ENCODE measurements at regions not wholly inside any gene's neighbourhood (a gene's known extent, or its start where the extent isn't known, plus 50 kb on each side); places are given as distances from the start of the nearest gene placed in this dataset.

DNA sequence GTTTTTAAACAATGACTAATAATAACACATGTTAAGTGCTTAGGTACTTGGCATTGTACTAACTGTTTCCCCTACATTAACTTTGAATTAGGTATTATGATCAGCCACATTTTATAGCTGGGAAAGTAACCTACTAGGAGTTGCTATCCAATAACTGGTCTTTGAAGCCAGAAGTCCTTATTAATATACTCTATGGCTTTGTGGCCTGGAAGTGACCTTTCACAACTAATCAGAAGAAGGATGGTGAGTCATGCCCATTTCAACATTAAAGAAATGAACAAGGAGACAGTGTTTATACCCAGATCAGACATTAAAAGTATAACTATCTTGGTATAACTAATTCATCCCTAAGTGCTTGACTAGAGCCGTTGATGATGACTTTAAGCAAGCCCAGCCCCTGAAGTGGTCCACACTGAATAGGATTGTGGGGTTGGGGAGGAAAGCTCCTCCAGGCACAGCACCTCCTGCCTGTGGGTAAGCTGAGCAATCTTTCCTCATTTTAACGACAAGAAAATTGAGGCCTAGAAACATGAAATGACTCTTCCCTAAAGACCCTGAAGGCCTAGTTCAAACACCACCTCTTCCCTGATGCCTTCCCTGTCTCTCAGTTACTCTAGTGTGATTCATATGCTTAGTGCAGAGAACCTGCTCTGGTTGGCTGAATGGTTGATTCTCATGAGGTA is 71.6 kb upstream of the RFX8 start:
- Histone ChIP-seq H3K9me3 (ENCODE audit: insufficient read depth, low read length) (no peaks in the 10 kb centered on the region), H3K4me3 (ENCODE audit: insufficient read depth, low read length, poor library complexity, severe bottlenecking) (no peak overlapping the region), H3K9me2 (replicated peaks; ENCODE audit: insufficient read depth, low read length) (no peaks in the 10 kb centered on the region), H3K79me2 (ENCODE audit: insufficient read depth, low read length) (no peaks in the 10 kb centered on the region), H2AFZ (ENCODE audit: low read depth, low read length, severe bottlenecking) (no peak overlapping the region), H3K9ac (ENCODE audit: low read length) (no peak overlapping the region), H3K27ac (ENCODE audit: low read depth, low read length) (no peak overlapping the region), H3K27me3 (ENCODE audit: low read length) (no peaks in the 10 kb centered on the region), H3K4me2 (ENCODE audit: low read depth, low read length, poor library complexity, severe bottlenecking) (no peak overlapping the region), H4K20me1 (ENCODE audit: low read depth, low read length) (no peaks in the 10 kb centered on the region), H3K36me3 (ENCODE audit: low read length) (no peaks in the 10 kb centered on the region), H3F3A (ENCODE audit: insufficient read depth) (no peaks in the 10 kb centered on the region)
- TF ChIP-seq EZH2phosphoT487 (conservative IDR thresholded peaks at IDR 0.05; ENCODE audit: low read length): no peak
- TF ChIP-seq, protein P1, sequence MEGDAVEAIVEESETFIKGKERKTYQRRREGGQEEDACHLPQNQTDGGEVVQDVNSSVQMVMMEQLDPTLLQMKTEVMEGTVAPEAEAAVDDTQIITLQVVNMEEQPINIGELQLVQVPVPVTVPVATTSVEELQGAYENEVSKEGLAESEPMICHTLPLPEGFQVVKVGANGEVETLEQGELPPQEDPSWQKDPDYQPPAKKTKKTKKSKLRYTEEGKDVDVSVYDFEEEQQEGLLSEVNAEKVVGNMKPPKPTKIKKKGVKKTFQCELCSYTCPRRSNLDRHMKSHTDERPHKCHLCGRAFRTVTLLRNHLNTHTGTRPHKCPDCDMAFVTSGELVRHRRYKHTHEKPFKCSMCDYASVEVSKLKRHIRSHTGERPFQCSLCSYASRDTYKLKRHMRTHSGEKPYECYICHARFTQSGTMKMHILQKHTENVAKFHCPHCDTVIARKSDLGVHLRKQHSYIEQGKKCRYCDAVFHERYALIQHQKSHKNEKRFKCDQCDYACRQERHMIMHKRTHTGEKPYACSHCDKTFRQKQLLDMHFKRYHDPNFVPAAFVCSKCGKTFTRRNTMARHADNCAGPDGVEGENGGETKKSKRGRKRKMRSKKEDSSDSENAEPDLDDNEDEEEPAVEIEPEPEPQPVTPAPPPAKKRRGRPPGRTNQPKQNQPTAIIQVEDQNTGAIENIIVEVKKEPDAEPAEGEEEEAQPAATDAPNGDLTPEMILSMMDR (IDR thresholded peaks at IDR 0.05; ENCODE audit: insufficient read depth, low read length, poor library complexity, severe bottlenecking): no peak

DNA sequence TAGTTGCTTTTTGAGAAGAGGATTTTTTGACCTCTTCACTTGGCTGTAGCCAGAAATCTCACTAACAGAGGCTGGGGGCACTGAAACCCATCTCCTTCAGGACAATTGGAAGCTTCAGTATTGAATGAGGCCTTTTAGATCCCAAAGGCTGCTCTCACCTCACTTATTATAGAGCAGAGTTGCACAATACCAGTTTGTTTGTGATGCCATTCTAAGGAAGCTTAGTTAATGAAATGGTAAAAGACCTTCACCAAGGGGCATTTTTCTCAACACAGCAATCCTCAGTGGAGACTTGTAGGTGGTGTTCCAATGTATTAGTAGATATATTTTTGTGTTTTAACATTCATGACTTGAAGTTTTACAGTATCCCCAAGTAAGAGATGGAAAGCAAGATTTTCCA is 71.0 kb upstream of the RFX8 start:
- Histone ChIP-seq H2AFZ (ENCODE audit: low read depth, low read length, severe bottlenecking) (no peak overlapping the region), H3K79me2 (ENCODE audit: insufficient read depth, low read length) (no peaks in the 10 kb centered on the region), H3K9me2 (replicated peaks; ENCODE audit: insufficient read depth, low read length) (no peaks in the 10 kb centered on the region), H3K9me3 (ENCODE audit: insufficient read depth, low read length) (no peaks in the 10 kb centered on the region), H3K4me2 (ENCODE audit: low read depth, low read length, poor library complexity, severe bottlenecking) (no peak overlapping the region), H3K27ac (ENCODE audit: low read depth, low read length) (no peak overlapping the region), H3K4me3 (ENCODE audit: insufficient read depth, low read length, poor library complexity, severe bottlenecking) (no peak overlapping the region), H4K20me1 (ENCODE audit: low read depth, low read length) (no peaks in the 10 kb centered on the region), H3K36me3 (ENCODE audit: low read length) (no peaks in the 10 kb centered on the region), H3K27me3 (ENCODE audit: low read length) (no peaks in the 10 kb centered on the region), H3K9ac (ENCODE audit: low read length) (no peak overlapping the region), H3F3A (ENCODE audit: insufficient read depth) (no peaks in the 10 kb centered on the region)
- no peak for TF ChIP-seq EZH2phosphoT487 (conservative IDR thresholded peaks at IDR 0.05; ENCODE audit: low read length)
- TF ChIP-seq, protein P1 (IDR thresholded peaks at IDR 0.05; ENCODE audit: insufficient read depth, low read length, poor library complexity, severe bottlenecking): no peak

DNA sequence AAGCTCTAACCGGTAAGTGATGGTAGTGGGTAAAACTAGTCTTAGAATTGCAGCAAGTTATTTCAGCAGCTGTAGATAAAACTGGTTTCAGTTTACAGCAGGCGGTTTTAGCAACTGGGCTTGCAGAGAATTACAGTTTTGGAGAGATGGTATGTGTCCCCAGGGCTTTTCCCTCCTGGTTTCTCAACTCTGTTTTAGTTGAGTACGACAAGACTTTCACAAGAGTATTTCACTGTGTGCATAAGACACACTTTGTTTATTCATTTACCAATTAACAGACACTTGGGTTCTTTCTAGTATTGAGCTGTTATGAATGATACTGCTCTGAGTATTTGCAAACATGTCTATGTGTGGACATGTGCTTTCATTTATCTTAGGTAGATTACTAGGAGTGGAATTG is 65.6 kb upstream of the RFX8 start:
- Histone ChIP-seq H3K79me2 (ENCODE audit: insufficient read depth, low read length) (no peaks in the 10 kb centered on the region), H3K4me3 (ENCODE audit: insufficient read depth, low read length, poor library complexity, severe bottlenecking) (no peak overlapping the region), H3K36me3 (ENCODE audit: low read length) (no peaks in the 10 kb centered on the region), H3K4me2 (ENCODE audit: low read depth, low read length, poor library complexity, severe bottlenecking) (no peak overlapping the region), H4K20me1 (ENCODE audit: low read depth, low read length) (no peaks in the 10 kb centered on the region), H3K9ac (ENCODE audit: low read length) (no peak overlapping the region), H3F3A (ENCODE audit: insufficient read depth) (no peaks in the 10 kb centered on the region), H3K9me3 (ENCODE audit: insufficient read depth, low read length) (no peaks in the 10 kb centered on the region), H3K27me3 (ENCODE audit: low read length) (no peaks in the 10 kb centered on the region), H2AFZ (ENCODE audit: low read depth, low read length, severe bottlenecking) (no peak overlapping the region), H3K27ac (ENCODE audit: low read depth, low read length) (no peak overlapping the region), H3K9me2 (replicated peaks; ENCODE audit: insufficient read depth, low read length) (no peaks in the 10 kb centered on the region)
- TF ChIP-seq, protein P1 (IDR thresholded peaks at IDR 0.05; ENCODE audit: insufficient read depth, low read length, poor library complexity, severe bottlenecking): no peak
- TF ChIP-seq EZH2phosphoT487 (conservative IDR thresholded peaks at IDR 0.05; ENCODE audit: low read length): no peak
